Neuron (in vitro differentiated cells): ENCODE measurements at regions not wholly inside any gene's neighbourhood (a gene's known extent, or its start where the extent isn't known, plus 50 kb on each side); places are given as distances from the start of the nearest gene placed in this dataset.

Experiments used
- H2AFZ ChIP-seq: one replicate; pipeline ENCODE4 v1.6.1; 2013; ENCODE audit warnings: low read depth, mild to moderate bottlenecking, inconsistent platforms, low read length, moderate library complexity
- H3K27me3 ChIP-seq: one replicate; pipeline ENCODE4 v1.6.1; 2013; ENCODE audit warnings: low read length; ENCODE audit not compliant: insufficient read depth
- H3K36me3 ChIP-seq: one replicate; pipeline ENCODE4 v1.6.1; 2013; ENCODE audit warnings: low read length; ENCODE audit not compliant: insufficient read depth
- H3K4me1 ChIP-seq: one replicate; pipeline ENCODE4 v1.6.1; 2013; ENCODE audit warnings: low read length; ENCODE audit not compliant: insufficient read depth
- H3K4me3 ChIP-seq: 2 replicates; pipeline ENCODE4 v1.5.1; 2013; ENCODE audit warnings: mild to moderate bottlenecking, low read length, moderate library complexity
- H3K9me3 ChIP-seq: one replicate; pipeline ENCODE4 v1.6.1; 2013; ENCODE audit warnings: low read length

DNA sequence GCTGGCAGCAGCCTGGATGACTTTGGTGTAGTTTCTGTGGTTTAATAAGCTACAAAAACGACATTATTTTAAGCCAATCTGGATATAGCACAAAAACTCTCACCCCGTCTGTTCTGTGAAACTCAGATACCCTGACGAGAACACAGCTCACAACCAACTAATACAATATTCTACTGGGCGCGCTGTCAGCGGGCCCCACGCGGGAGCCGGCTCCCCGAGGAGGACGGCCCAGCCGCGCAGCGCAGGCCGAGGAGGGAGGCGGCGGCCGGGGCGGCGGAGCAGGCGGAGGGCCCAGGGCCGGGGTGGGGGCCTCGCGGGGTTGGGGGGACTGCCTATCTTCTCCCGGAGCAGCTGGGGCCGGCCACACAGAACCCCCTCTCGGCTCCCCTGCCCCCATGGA is 87.2 kb upstream of the POU3F1 start:
- Histone ChIP-seq H2AFZ (no peak overlapping the region), H3K9me3 (no peaks in the 10 kb centered on the region), H3K36me3 (no peaks in the 10 kb centered on the region), H3K4me1 (peaks cover 10% of the 10 kb centered on the region), H3K4me3 (no peak overlapping the region), H3K27me3 (peaks cover 16% of the 10 kb centered on the region)

DNA sequence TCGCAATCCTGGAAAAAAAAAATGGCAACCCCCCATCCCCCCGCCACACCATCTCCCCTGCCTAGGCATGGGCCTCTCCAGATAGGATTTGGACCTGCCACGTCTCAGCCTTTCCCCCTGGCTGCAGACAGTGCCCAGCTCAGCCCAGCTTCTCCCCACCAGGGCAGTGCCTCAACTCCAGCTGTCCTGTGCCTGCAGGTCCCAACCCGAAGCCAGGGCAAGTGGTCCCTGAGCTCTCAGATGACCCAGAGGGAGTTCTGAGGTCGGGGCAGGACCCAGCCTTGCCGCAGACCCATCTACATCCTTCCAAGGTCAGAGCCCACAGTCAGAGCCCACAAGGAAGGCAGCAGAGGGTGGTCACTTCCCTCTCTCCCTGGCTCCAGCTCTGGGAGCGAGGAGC is 86.7 kb upstream of the POU3F1 start:
- H3K36me3 ChIP-seq, result no peaks in the 10 kb centered on the region
- H3K9me3 ChIP-seq, result no peaks in the 10 kb centered on the region
- H2AFZ ChIP-seq, result no peak overlapping the region
- peaks cover 10% of the 10 kb centered on the region for H3K4me1 ChIP-seq
- no peak overlapping the region for H3K4me3 ChIP-seq
- peaks cover 16% of the 10 kb centered on the region for H3K27me3 ChIP-seq

DNA sequence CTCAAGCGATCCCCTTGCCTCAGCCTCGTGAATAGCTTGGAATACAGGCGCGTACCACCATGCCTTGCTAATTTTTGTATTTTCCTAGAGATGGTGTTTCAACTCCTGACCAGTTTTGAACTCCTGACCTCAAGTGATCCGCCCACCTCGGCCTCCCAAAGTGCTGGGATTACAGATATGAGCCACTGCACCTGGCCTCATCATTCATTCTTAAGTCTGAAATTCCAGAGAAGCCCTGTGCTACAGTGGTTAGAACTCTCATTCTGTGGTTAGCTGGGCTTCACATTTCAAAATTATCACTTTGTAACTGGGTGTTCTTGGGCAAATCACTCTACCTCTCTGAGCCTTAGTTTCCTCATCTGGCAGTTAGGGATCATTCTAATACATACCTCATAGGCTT is 86.1 kb upstream of the POU3F1 start:
- peaks cover 10% of the 10 kb centered on the region for H3K4me1 ChIP-seq
- H3K27me3 ChIP-seq, result peaks cover 16% of the 10 kb centered on the region
- H3K36me3 ChIP-seq, result no peaks in the 10 kb centered on the region
- no peaks in the 10 kb centered on the region for H3K9me3 ChIP-seq
- H2AFZ ChIP-seq, result no peak overlapping the region
- H3K4me3 ChIP-seq, result no peak overlapping the region

DNA sequence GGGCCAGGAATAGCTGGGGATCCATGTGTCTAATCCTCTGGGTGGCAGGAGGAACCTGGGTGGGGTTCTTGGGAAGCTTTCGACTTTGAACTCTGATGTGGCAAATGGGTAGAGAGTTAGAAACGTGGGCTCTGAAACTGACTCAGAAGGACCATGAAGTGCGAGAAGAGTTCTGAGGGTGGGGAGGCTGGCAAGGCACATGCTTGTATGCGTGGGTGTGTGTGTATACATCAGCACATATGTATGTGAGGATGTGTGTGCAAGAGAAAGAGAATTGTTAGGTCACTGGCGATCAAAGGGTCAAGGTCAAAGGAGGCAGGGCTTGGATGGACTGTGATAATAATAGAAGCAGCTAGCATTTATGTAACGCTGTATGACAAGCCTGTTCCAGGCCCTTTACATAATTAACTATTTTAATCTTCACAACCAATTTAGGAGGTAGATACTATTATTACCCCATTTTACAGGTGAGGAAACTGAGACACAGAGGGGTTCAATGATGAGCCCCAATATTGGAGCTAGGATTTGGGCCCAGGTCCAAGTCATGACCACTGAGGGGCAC is 84.5 kb upstream of the POU3F1 start:
- Histone ChIP-seq H3K4me3 (no peak overlapping the region), H2AFZ (no peak overlapping the region), H3K9me3 (no peaks in the 10 kb centered on the region), H3K4me1 (peaks cover 10% of the 10 kb centered on the region), H3K36me3 (no peaks in the 10 kb centered on the region), H3K27me3 (peaks cover 7% of the 10 kb centered on the region)

DNA sequence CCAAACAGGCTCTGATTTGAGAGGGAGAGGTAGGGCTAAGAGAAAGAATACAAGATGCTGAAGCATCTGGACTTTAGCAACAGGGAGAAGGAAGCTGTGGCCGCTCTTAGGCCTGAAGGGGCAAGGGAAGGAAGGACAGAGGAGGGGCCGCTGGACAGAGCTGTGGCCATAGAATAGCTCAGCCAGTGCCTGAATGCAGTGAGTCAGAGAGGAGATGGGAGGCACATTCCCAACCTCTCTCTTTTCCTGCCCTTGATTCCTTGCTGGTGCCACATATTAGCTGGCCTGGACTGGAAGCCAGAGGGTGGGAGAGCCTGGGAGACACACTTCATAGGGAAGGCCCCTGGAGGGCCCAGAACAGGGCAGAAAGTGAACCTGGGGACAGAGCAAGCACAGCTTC is 83.4 kb upstream of the POU3F1 start:
- Histone ChIP-seq H3K4me1 (peaks cover 6% of the 10 kb centered on the region), H3K27me3 (peaks cover 4% of the 10 kb centered on the region), H3K9me3 (no peaks in the 10 kb centered on the region), H3K36me3 (no peaks in the 10 kb centered on the region), H3K4me3 (no peak overlapping the region), H2AFZ (no peak overlapping the region)

- Histone ChIP-seq H3K36me3 (no peaks in the 10 kb centered on the region), H3K4me3 (no peak overlapping the region), H2AFZ (no peak overlapping the region), H3K9me3 (no peaks in the 10 kb centered on the region), H3K27me3 (no peaks in the 10 kb centered on the region), H3K4me1 (peaks cover 6% of the 10 kb centered on the region)
These were observed 82.9 kb upstream of the POU3F1 start for GRCh38 chr1:38129473-38129872.

GRCh38 chr1:38128926-38129453 is 82.4 kb upstream of the POU3F1 start:
- Histone ChIP-seq H3K9me3 (no peaks in the 10 kb centered on the region), H3K27me3 (no peaks in the 10 kb centered on the region), H3K4me1 (peaks cover 6% of the 10 kb centered on the region), H2AFZ (no peak overlapping the region), H3K36me3 (no peaks in the 10 kb centered on the region), H3K4me3 (no peak overlapping the region)

GRCh38 chr1:38128511-38128910 is 81.9 kb upstream of the POU3F1 start:
- no peaks in the 10 kb centered on the region for H3K36me3 ChIP-seq
- no peak overlapping the region for H3K4me3 ChIP-seq
- H3K9me3 ChIP-seq, result no peaks in the 10 kb centered on the region
- H2AFZ ChIP-seq, result no peak overlapping the region
- peaks cover 6% of the 10 kb centered on the region for H3K4me1 ChIP-seq
- H3K27me3 ChIP-seq, result no peaks in the 10 kb centered on the region

DNA sequence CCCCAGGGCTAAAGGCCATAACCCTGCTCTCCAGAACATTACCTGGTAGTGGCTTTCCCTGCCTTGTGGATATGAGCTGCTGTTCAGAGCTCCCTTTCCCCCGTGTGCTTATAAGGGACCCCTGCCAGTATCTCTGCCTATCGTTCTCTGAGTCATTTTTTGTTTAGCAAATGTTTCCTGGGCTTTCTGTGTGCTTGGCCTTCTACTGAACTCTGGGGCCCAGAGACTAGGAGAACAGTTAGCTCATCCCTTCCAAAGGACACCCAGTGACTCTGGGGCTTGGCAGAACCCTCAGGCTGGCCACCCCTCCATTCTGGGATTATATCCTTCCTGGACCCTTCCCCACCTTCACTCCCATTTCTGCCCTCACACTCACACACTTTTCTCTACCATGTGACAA is 80.8 kb upstream of the POU3F1 start:
- Histone ChIP-seq H2AFZ (no peak overlapping the region), H3K27me3 (no peaks in the 10 kb centered on the region), H3K9me3 (no peaks in the 10 kb centered on the region), H3K4me3 (no peak overlapping the region), H3K4me1 (peaks cover 6% of the 10 kb centered on the region), H3K36me3 (no peaks in the 10 kb centered on the region)

GRCh38 chr1:38126970-38127369 is 80.4 kb upstream of the POU3F1 start:
- no peak overlapping the region for H2AFZ ChIP-seq
- H3K4me1 ChIP-seq, result peaks cover 6% of the 10 kb centered on the region
- no peak overlapping the region for H3K4me3 ChIP-seq
- no peaks in the 10 kb centered on the region for H3K36me3 ChIP-seq
- H3K27me3 ChIP-seq, result no peaks in the 10 kb centered on the region
- H3K9me3 ChIP-seq, result no peaks in the 10 kb centered on the region

- Histone ChIP-seq H2AFZ (no peak overlapping the region), H3K27me3 (no peaks in the 10 kb centered on the region), H3K4me3 (no peak overlapping the region), H3K36me3 (no peaks in the 10 kb centered on the region), H3K9me3 (no peaks in the 10 kb centered on the region), H3K4me1 (peaks cover 6% of the 10 kb centered on the region)
These were observed 79.4 kb upstream of the POU3F1 start for GRCh38 chr1:38125837-38126520.

- no peak overlapping the region for H2AFZ ChIP-seq
- H3K4me3 ChIP-seq, result no peak overlapping the region
- no peaks in the 10 kb centered on the region for H3K36me3 ChIP-seq
- H3K27me3 ChIP-seq, result no peaks in the 10 kb centered on the region
- H3K4me1 ChIP-seq, result peaks cover 6% of the 10 kb centered on the region
- no peaks in the 10 kb centered on the region for H3K9me3 ChIP-seq
These were observed 78.4 kb upstream of the POU3F1 start for GRCh38 chr1:38125016-38125415.

- H3K4me1 ChIP-seq, result peaks cover 6% of the 10 kb centered on the region
- H3K27me3 ChIP-seq, result no peaks in the 10 kb centered on the region
These were observed 77.0 kb upstream of the POU3F1 start for GRCh38 chr1:38123356-38124135.

More at GRCh38 chr1:38123356-38124135, 77.0 kb upstream of the POU3F1 start:
- no peak overlapping the region for H2AFZ ChIP-seq
- no peaks in the 10 kb centered on the region for H3K9me3 ChIP-seq
- no peak overlapping the region for H3K4me3 ChIP-seq
- no peaks in the 10 kb centered on the region for H3K36me3 ChIP-seq
